HCT116 (cell line): ENCODE measurements at regions not wholly inside any gene's neighbourhood (a gene's known extent, or its start where the extent isn't known, plus 50 kb on each side); places are given as distances from the start of the nearest gene placed in this dataset.

ENCODE experiments used
- ATAC-seq: fragments of 200-7000 bp; cut with Tn5 transposase; 2 replicates; pipeline ENCODE4 v1.9.1; 2020; ENCODE audit warnings: mild to moderate bottlenecking, moderate library complexity
- BruUV-seq: library from RNA; stranded (reverse); fragments of 400-500 nt; replicated peaks from 2 replicates; lab custom pipeline; 2021; lab: Mats Ljungman, UMichigan
- CTCF ChIA-PET: fragments of 300-600 bp; sonication (Branson Sonifier 250); formaldehyde crosslinking; loops from one replicate; lab custom pipeline; 2021; ENCODE audit warnings: antibody characterized with exemption; lab: Charles Lee
- POLR2A ChIA-PET: fragments of 300-600, 350-600 bp; sonication (Branson Sonifier 250); formaldehyde crosslinking; loops from one replicate; lab custom pipeline; 2021; ENCODE audit warnings: antibody characterized with exemption; lab: Charles Lee
- RAD21 ChIA-PET, 2 experiments: fragments of 300-600 bp; sonication (Branson Sonifier 250); formaldehyde crosslinking; loops; one replicate each; lab custom pipeline; 2023; ENCODE audit warnings: low total read pairs in 2 of 2; ENCODE audit not compliant: uncharacterized antibody in 2 of 2, unreplicated experiment in 2 of 2, low non-redundant PET in 1 of 2; lab: Charles Lee
- DNase-seq: peaks from one replicate; pipeline ENCODE4 v3.0.0-alpha.2; 2010; ENCODE audit warnings: low read depth, low spot score
- H2AFZ ChIP-seq: fragments of 200-600 bp; shearing (Covaris generic), sonication (generic); 2 replicates; pipeline ENCODE4 v1.6.1; 2017; ENCODE audit warnings: low read depth, mixed run types, mixed read lengths, antibody characterized with exemption, low read length; ENCODE audit not compliant: poor library complexity, severe bottlenecking
- H3K27ac ChIP-seq: 2 replicates; pipeline ENCODE4 v1.5.1; 2012; ENCODE audit warnings: low read depth, low read length
- H3K27me3 ChIP-seq: fragments of 200-600 bp; sonication (generic); 2 replicates; pipeline ENCODE4 v1.6.1; 2016; ENCODE audit warnings: mixed run types, low read length, mixed read lengths; ENCODE audit not compliant: insufficient read depth
- H3K36me3 ChIP-seq, 2 experiments: fragments of 200-500 bp in 1 of 2; fragments of 200-600 bp in 1 of 2; sonication (Bioruptor generic) in 1 of 2; sonication (generic) in 1 of 2; 2 replicates each; pipeline versions ENCODE4 v1.5.1 to v1.6.1; 2014 to 2016; ENCODE audit warnings: low read length in 2 of 2, inconsistent platforms in 1 of 2, mixed read lengths in 1 of 2, mixed run types in 1 of 2; ENCODE audit not compliant: insufficient read depth in 2 of 2, control insufficient read depth in 1 of 2
- H3K4me1 ChIP-seq, 2 experiments: fragments of 200-600 bp in 1 of 2; sonication (generic) in 1 of 2; 2 replicates each; pipeline versions ENCODE4 v1.5.1 to v1.6.1; 2012 to 2017; ENCODE audit warnings: low read length in 2 of 2, inconsistent platforms in 1 of 2, mild to moderate bottlenecking in 1 of 2, mixed read lengths in 1 of 2, mixed run types in 1 of 2, moderate library complexity in 1 of 2; ENCODE audit not compliant: insufficient read depth in 2 of 2, control insufficient read depth in 1 of 2
- H3K4me2 ChIP-seq: fragments of 200-600 bp; sonication (generic); 2 replicates; pipeline ENCODE4 v1.6.1; 2017; ENCODE audit warnings: mixed run types, low read length, mixed read lengths
- H3K4me3 ChIP-seq, 2 experiments: fragments of 200-600 bp in 1 of 2; sonication (generic) in 1 of 2; replicated peaks in 1 of 2; 2 replicates each; pipeline ENCODE4 v1.5.1; 2011 to 2016; ENCODE audit warnings: low read length in 2 of 2, control low read depth in 1 of 2, low read depth in 1 of 2, mild to moderate bottlenecking in 1 of 2, mixed read lengths in 1 of 2, mixed run types in 1 of 2
- H3K79me2 ChIP-seq: fragments of 200-600 bp; sonication (generic); 2 replicates; pipeline ENCODE4 v1.6.1; 2017; ENCODE audit warnings: mild to moderate bottlenecking, mixed run types, low read length, moderate library complexity, mixed read lengths; ENCODE audit not compliant: insufficient read depth
- H3K9ac ChIP-seq: fragments of 200-600 bp; sonication (generic); 2 replicates; pipeline ENCODE4 v1.6.1; 2016; ENCODE audit warnings: low read length, mixed read lengths
- H3K9me2 ChIP-seq: fragments of 200-600 bp; sonication (generic), shearing (Covaris generic); 2 replicates; pipeline ENCODE4 v1.6.1; 2017; ENCODE audit warnings: mixed run types, mild to moderate bottlenecking, moderate library complexity; ENCODE audit not compliant: insufficient read depth
- H3K9me3 ChIP-seq, 2 experiments: fragments of 200-500 bp in 1 of 2; fragments of 200-600 bp in 1 of 2; sonication (Bioruptor generic) in 1 of 2; sonication (generic) in 1 of 2; 2 replicates each; pipeline ENCODE4 v1.6.1; 2014 to 2017; ENCODE audit warnings: low read length in 2 of 2, mixed read lengths in 2 of 2, inconsistent platforms in 1 of 2, low read depth in 1 of 2, mild to moderate bottlenecking in 1 of 2, mixed run types in 1 of 2, moderate library complexity in 1 of 2; ENCODE audit not compliant: control insufficient read depth in 1 of 2, insufficient read depth in 1 of 2
- H4K20me1 ChIP-seq: fragments of 200-600 bp; sonication (generic), shearing (Covaris generic); 2 replicates; pipeline ENCODE4 v1.6.1; 2017; ENCODE audit warnings: mixed run types, mild to moderate bottlenecking, moderate library complexity; ENCODE audit not compliant: insufficient read depth
- ATF3 ChIP-seq: IDR thresholded peaks from 2 replicates; pipeline ENCODE4 v1.6.1; 2012
- CBX3 ChIP-seq: IDR thresholded peaks from 2 replicates; pipeline ENCODE4 v1.6.1; 2012; ENCODE audit warnings: low read depth
- CEBPB ChIP-seq: IDR thresholded peaks from 2 replicates; pipeline ENCODE4 v1.6.1; 2012; ENCODE audit warnings: low read depth
- CTCF ChIP-seq, 3 experiments: fragments of 200-600 bp in 1 of 3; sonication (generic) in 1 of 3; IDR thresholded peaks in 2 of 3; conservative IDR thresholded peaks in 1 of 3; 2 replicates each; pipeline ENCODE4 v1.5.1; 2012 to 2017; ENCODE audit warnings: low read depth in 2 of 3, low read length in 2 of 3, antibody characterized with exemption in 1 of 3, borderline replicate concordance in 1 of 3, control low read depth in 1 of 3, mild to moderate bottlenecking in 1 of 3, mixed read lengths in 1 of 3, mixed run types in 1 of 3, moderate library complexity in 1 of 3; ENCODE audit not compliant: insufficient read depth in 1 of 3
- ELF1 ChIP-seq: IDR thresholded peaks from 2 replicates; pipeline ENCODE4 v1.6.1; 2012; ENCODE audit warnings: low read depth, borderline replicate concordance
- EZH2phosphoT487 ChIP-seq: fragments of 200-600 bp; IDR thresholded peaks from 2 replicates; pipeline ENCODE4 v1.6.1; 2018; ENCODE audit warnings: antibody characterized with exemption, borderline replicate concordance
- FOSL1 ChIP-seq: IDR thresholded peaks from 2 replicates; pipeline ENCODE4 v1.6.1; 2012; ENCODE audit warnings: low read depth
- JUND ChIP-seq: IDR thresholded peaks from 2 replicates; pipeline ENCODE4 v1.6.1; 2012
- MAX ChIP-seq: IDR thresholded peaks from 2 replicates; pipeline ENCODE4 v1.6.1; 2012
- POLR2A ChIP-seq: IDR thresholded peaks from 2 replicates; pipeline ENCODE4 v1.7.0; 2011; ENCODE audit warnings: borderline replicate concordance; ENCODE audit not compliant: insufficient read depth, insufficient read length; ENCODE audit errors: extremely low read depth
- POLR2AphosphoS5 ChIP-seq: IDR thresholded peaks from 2 replicates; pipeline ENCODE4 v1.6.1; 2011; ENCODE audit warnings: mild to moderate bottlenecking, low read depth, low read length, moderate library complexity
- RAD21 ChIP-seq: IDR thresholded peaks from 2 replicates; pipeline ENCODE4 v1.6.1; 2012; ENCODE audit warnings: low read depth, mild to moderate bottlenecking
- REST ChIP-seq: IDR thresholded peaks from 2 replicates; pipeline ENCODE4 v1.6.1; 2012; ENCODE audit warnings: low read depth
- SP1 ChIP-seq: IDR thresholded peaks from 2 replicates; pipeline ENCODE4 v1.6.1; 2012; ENCODE audit warnings: low read depth
- TCF7L2 ChIP-seq: IDR thresholded peaks from 2 replicates; pipeline ENCODE4 v1.7.0; 2011; ENCODE audit warnings: borderline replicate concordance, inconsistent platforms; ENCODE audit not compliant: insufficient read depth, insufficient read length; ENCODE audit errors: extremely low read depth
- ZBTB33 ChIP-seq: IDR thresholded peaks from 2 replicates; pipeline ENCODE4 v1.6.1; 2011; ENCODE audit warnings: mild to moderate bottlenecking, low read length, moderate library complexity; ENCODE audit not compliant: insufficient replicate concordance; ENCODE audit errors: extremely low read depth
- ZFX ChIP-seq: fragments of 450-650 bp; IDR thresholded peaks from 2 replicates; pipeline ENCODE4 v1.6.1; 2017
- ZNF274 ChIP-seq: fragments of 200-500 bp; sonication (Bioruptor generic); IDR thresholded peaks from 2 replicates; pipeline ENCODE4 v1.6.1; 2014; ENCODE audit warnings: mild to moderate bottlenecking, low read depth, low read length, inconsistent platforms
- intact Hi-C: fragments of 100-400 bp; cut with micrococcal nuclease; formaldehyde crosslinking; loops from 2 replicates; pipeline ENCODE4 v1.10.0; 2022

- Histone ChIP-seq H3K9me2 (no peaks in the 10 kb centered on the region), H3K27ac (no peak overlapping the region), H3K4me3 (no peak overlapping the region), H3K9ac (no peak overlapping the region), H3K4me1 (no peaks in the 10 kb centered on the region), H3K4me2 (no peak overlapping the region), H3K27me3 (no peaks in the 10 kb centered on the region), H3K79me2 (no peaks in the 10 kb centered on the region), H4K20me1 (no peaks in the 10 kb centered on the region), H3K36me3 (no peaks in the 10 kb centered on the region), H3K9me3 (no peaks in the 10 kb centered on the region), H2AFZ (no peak overlapping the region)
- intact Hi-C loops = no loop called here
- DNase-seq (no peak), ATAC-seq (no peak)
- ChIA-PET POLR2A (no interaction called here), CTCF (no interaction called here), RAD21 (no interaction called here)
- no peak for TF ChIP-seq JUND
- TF ChIP-seq MAX = no peak
- no peak for TF ChIP-seq ELF1
- TF ChIP-seq POLR2A = no peak
- TF ChIP-seq POLR2AphosphoS5 = no peak
- TF ChIP-seq ZNF274 = no peak
- TF ChIP-seq CBX3 = no peak
- TF ChIP-seq ZBTB33 = no peak
- TF ChIP-seq RAD21 = no peak
- TF ChIP-seq CEBPB = no peak
- no peak for TF ChIP-seq ZFX
- no peak for TF ChIP-seq TCF7L2
- TF ChIP-seq FOSL1 = no peak
- no peak for TF ChIP-seq SP1
- TF ChIP-seq REST = no peak
- no peak for TF ChIP-seq ATF3
- TF ChIP-seq EZH2phosphoT487 = no peak
- TF ChIP-seq CTCF (IDR thresholded peaks at IDR 0.05 in 2 of 3, conservative IDR thresholded peaks at IDR 0.05 in 1 of 3; ENCODE audit: borderline replicate concordance in 1 of 3, insufficient read depth in 1 of 3, low read depth in 2 of 3, low read length in 2 of 3) = no peak
- BruUV-seq = no TSS peak
Observed at GRCh38 chr1:36561361-36561724, 78.6 kb upstream of the CSF3R start.
